GM19463 (cell line): ENCODE measurements at regions not wholly inside any gene's neighbourhood (a gene's known extent, or its start where the extent isn't known, plus 50 kb on each side); places are given as distances from the start of the nearest gene placed in this dataset.

ENCODE experiments used
- ATAC-seq: cut with Tn5 transposase; IDR thresholded peaks from one replicate; pipeline ENCODE4 v1.9.1; 2021; ENCODE audit warnings: mild to moderate bottlenecking, moderate library complexity; ENCODE audit not compliant: unreplicated experiment

- ATAC-seq, result no peak
Measured at GRCh38 chr10:78567680-78568455, 500.9 kb upstream of the ZMIZ1 start.

- no peak for ATAC-seq
Measured at GRCh38 chr10:78568620-78569019, 500.1 kb upstream of the ZMIZ1 start.

- no peak for ATAC-seq
Measured at GRCh38 chr10:78570633-78571235, 498.0 kb upstream of the ZMIZ1 start.

- ATAC-seq, result no peak
Measured at GRCh38 chr10:78571286-78571685, 497.5 kb upstream of the ZMIZ1 start.

- no peak for ATAC-seq
Measured at GRCh38 chr10:78571891-78572290, 496.9 kb upstream of the ZMIZ1 start.

GRCh38 chr10:78572565-78572964 lies 496.2 kb upstream of the ZMIZ1 start:
- ATAC-seq, result no peak

- no peak for ATAC-seq
Measured at GRCh38 chr10:78574547-78574946, 494.2 kb upstream of the ZMIZ1 start.

GRCh38 chr10:78575400-78575799 lies 493.4 kb upstream of the ZMIZ1 start:
- no peak for ATAC-seq

- ATAC-seq, result no peak
Measured at GRCh38 chr10:78576276-78576675, 492.5 kb upstream of the ZMIZ1 start.

- no peak for ATAC-seq
Measured at GRCh38 chr10:78577712-78578111, 491.1 kb upstream of the ZMIZ1 start.

GRCh38 chr10:78578929-78579328 lies 489.8 kb upstream of the ZMIZ1 start:
- ATAC-seq, result peak; percentile 49

GRCh38 chr10:78579576-78579975 lies 489.2 kb upstream of the ZMIZ1 start:
- no peak for ATAC-seq

GRCh38 chr10:78579995-78580394 lies 488.8 kb upstream of the ZMIZ1 start:
- ATAC-seq, result no peak

- ATAC-seq, result no peak
Measured at GRCh38 chr10:78581133-78581694, 487.6 kb upstream of the ZMIZ1 start.

- no peak for ATAC-seq
Measured at GRCh38 chr10:78582540-78582939, 486.2 kb upstream of the ZMIZ1 start.

- no peak for ATAC-seq
Measured at GRCh38 chr10:78584266-78584665, 484.5 kb upstream of the ZMIZ1 start.

GRCh38 chr10:78584681-78585080 lies 484.1 kb upstream of the ZMIZ1 start:
- no peak for ATAC-seq

- ATAC-seq, result no peak
Measured at GRCh38 chr10:78585952-78586351, 482.8 kb upstream of the ZMIZ1 start.

- ATAC-seq, result no peak
Measured at GRCh38 chr10:78588194-78588811, 480.5 kb upstream of the ZMIZ1 start.

GRCh38 chr10:78589687-78590086 lies 479.1 kb upstream of the ZMIZ1 start:
- ATAC-seq, result no peak

GRCh38 chr10:78591066-78591465 lies 477.7 kb upstream of the ZMIZ1 start:
- ATAC-seq, result no peak
